ENCODE measurements at regions not wholly inside any gene's neighbourhood (a gene's known extent, or its start where the extent isn't known, plus 50 kb on each side); places are given as distances from the start of the nearest gene placed in this dataset.

DNA sequence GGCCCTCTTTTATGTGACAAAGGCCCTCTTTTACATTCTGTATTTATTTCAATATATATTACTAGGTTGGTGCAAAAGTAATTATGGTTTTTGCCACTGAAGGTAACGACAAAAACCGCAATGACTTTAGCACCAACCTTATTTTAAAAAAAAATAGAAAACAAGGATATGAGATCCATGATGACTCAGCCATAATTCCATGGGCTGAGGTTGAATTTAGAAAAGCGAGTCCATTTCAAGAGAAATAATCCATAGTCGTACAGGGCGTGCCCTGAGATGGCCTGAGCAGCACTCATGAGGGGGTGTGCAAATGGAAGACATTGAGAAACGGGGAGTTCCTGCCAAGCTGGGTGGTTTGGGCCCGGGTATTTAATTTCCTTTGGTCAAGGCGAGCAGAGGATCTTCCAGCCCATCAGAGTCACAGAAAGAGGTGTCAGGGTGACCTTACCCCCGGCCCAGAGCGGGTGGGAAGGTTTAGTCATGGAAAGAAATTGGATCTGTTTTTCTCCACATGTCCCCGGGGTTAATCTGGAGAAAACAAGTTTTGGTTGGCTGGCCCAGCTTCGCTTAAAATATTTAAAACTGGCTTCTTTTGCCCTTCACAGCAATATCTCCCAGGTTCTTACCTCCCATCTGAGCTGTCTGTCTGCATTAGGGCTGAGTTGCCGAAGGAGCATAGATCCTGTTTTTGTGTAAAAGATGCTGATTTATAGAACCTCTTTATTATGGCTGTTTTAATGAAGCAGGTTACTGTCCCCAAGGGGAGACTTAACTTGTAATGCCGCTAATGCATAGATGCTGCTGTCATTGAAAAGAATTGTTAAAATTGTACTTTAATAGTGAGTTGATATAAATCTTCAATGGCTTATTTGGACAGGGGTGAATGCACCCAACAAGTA lies 255.6 kb downstream of the PREX1 start:
- DNase-seq: no peak

DNA sequence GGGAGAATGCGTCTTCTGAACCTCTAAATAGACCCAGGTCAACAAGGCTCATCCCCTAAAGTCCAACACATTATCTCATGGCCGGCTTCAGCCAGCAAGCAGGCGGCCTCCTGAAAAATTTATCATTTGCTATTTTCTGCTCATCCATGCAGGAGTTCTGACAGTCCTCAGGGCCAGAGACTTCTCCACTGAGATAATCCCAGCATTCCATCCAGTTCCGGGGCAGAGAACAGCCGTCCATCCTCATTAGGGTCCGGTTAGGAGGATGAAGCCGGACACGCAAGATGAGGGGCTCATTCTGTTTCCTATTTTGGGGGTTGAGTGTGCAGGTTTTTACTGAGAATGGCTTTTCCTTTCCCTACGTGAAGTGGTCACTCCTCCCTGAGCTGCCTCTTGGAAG lies 258.1 kb downstream of the PREX1 start:
- DNase-seq: no peak

DNA sequence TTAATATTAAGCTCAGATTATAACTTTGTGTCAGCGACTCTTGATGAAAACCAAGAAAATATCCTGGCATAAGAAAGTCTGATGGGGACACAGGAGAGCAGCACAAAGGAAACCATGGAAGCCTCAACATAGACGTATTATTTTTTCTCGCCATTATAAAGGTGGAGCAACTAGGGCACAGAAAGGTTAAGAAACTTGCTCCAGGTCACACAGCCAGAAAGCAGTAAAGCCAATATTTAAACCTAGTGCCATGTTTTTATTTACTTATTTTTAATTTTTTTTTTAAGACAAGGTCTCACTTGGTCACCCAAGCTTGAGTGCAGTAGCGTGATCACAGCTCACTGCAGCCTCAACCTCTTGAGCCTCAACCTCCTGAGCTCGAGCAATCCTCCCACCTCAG lies 259.3 kb downstream of the PREX1 start:
- no peak for DNase-seq

- no peak for DNase-seq
Measured at GRCh38 chr20:48567145-48567544, 260.7 kb downstream of the PREX1 start.

DNA sequence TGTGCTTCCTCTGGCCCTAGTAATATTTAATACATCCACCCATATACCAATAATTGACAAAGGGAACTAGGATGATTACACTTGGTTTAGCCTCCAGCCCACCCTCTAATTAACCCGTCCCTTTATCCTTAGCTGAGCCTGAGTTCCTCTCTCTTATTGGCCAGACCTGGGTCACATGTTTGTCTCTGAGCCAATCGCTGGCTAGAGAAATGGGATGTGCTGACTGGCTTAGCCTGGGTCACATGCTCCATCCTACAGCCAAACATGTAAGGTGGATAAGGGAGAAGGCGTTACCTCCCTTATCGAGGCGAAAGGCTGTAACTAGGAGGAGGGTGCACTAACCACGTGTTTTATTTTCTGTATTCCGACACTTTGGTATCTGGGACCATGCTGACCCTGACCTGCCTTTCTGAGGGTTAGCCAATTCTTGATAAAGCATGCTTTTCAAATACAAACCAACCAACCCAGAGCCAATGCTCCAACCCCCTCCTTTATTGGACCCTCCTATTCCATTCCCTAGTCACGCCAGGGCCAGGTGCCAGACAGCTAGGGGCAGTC lies 262.7 kb downstream of the PREX1 start:
- DNase-seq: no peak

DNA sequence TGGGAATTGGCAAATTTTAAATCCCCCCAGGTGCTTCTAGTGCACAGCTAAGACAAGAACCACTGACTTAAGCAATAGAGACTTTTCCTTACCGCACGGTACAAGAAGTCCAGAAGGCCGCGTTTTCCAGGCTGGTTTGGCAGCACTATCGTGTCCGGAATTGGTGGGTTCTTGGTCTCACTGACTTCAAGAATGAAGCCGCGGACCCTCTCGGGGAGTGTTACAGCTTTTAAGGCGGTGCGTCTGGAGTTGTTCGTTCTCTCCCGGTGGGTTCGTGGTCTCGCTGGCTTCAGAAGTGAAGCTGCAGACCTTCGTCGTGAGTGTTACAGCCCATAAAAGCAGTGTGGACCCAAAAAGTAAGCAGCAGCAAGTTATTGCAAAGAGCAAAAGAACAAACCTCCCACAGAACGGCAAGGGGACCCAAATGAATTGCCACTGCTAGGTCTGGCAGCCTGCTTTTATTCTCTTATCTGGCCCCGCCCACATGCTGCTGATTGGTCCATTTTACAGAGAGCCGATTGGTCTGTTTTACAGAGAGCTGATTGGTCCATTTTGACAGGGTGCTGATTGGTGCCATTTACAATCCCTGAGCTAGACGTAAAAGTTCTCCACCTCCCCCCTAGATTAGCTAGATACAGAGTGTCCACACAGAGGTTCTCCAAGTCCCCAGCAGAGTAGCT lies 264.5 kb downstream of the PREX1 start:
- DNase-seq: no peak

GRCh38 chr20:48562586-48563116 lies 265.1 kb downstream of the PREX1 start:
- no peak for DNase-seq

DNA sequence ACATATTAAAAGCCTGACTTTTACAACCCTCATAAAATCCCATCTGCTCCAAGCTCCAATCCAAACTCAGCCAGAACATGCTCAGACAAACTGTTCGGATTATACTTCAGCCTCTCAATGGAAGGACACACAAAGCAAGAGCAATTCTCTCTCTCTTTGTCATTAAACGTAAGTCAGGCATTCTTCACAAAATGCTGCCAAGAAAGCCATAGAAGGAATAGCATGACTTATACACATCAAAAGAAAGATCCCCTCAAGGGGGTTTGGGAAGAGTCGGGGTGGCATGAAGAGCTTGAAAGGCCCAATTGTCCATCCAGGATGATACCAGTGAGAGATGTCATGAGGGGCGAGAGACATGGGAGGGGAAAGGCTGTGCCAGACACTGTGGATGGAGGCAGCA lies 268.9 kb downstream of the PREX1 start:
- no peak for DNase-seq

DNA sequence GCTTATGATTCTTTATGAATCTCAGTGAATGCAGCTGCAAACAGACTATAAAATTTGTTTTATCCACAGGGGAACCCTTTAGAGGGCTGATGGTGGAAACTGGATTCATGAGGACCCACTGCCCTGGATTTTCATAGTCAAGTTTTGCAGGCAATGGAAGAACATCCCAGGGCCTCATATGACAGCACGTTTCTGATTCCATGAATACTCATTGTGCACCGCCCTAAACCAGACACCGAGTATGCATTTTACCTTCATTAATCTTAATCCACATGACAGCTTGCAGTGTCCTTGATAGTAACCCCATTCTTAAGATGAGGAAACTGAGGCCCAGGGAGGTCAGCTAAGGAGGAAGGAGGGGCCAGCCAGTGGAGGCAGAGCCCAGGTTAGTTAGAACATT lies 270.4 kb downstream of the PREX1 start:
- no peak for DNase-seq

- DNase-seq: no peak
Measured at GRCh38 chr20:48556956-48557355, 270.8 kb downstream of the PREX1 start.

DNA sequence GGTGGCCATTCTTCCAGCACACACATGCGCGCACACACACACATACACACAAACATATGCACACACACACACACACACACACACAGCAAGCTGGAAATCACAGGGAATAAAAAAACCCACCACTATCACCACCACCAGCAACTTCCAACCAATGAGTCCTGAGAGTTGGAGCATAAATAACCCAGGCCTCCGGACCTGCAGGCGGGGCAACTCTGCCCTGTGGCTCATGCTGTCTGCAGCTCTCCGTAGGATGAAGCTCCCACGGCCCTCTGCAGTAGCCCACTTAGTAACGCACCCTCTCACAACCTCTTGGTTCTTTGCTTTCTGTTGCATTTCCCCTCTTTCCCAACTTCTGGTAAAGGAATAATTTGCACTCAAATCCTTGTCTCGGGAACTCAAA lies 275.2 kb downstream of the PREX1 start:
- no peak for DNase-seq

DNA sequence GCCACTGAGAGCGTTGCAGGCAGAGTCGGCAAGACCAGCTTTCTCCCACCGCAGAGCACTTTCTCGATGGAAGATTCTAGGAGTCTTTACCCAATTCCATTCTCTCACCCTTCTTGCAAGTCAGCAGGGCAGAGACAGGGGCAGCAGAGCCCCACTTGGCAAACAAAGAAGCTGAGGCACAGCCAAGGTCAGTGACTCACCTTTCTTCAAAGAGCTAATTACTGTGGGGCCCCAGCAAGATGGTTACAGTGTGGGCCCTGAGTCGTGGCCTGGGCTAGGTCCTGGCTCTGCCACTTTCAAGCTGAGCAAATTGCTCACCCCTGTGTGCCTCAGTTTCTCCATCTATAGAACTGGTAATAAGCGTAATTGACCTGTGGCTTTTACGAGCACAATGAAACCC lies 277.0 kb downstream of the PREX1 start:
- DNase-seq: no peak

- DNase-seq: no peak
Measured at GRCh38 chr20:48547664-48548063, 280.1 kb downstream of the PREX1 start.

- DNase-seq: no peak
Measured at GRCh38 chr20:48544402-48545339, 283.1 kb downstream of the PREX1 start.

- DNase-seq: no peak
Measured at GRCh38 chr20:48541581-48542071, 286.2 kb downstream of the PREX1 start.

DNA sequence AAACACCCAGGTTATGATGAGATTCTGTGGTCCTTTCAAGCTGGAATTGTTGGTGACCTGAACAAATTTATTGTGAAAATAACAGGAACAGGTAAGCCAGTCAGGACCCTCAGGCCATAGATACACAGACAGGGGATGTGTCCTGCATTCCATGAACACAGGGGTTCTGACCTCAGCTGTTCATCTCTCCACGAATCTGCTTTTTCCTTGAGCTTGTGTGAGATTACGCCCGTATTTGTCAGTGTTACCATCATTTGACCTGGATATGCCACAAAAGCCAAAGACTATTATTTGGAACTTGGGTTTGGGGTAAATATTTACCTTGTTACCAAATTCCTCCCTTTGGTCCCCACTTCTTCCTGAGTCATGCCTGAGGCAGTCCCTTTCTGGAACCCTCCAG lies 288.9 kb downstream of the PREX1 start:
- DNase-seq: no peak

DNA sequence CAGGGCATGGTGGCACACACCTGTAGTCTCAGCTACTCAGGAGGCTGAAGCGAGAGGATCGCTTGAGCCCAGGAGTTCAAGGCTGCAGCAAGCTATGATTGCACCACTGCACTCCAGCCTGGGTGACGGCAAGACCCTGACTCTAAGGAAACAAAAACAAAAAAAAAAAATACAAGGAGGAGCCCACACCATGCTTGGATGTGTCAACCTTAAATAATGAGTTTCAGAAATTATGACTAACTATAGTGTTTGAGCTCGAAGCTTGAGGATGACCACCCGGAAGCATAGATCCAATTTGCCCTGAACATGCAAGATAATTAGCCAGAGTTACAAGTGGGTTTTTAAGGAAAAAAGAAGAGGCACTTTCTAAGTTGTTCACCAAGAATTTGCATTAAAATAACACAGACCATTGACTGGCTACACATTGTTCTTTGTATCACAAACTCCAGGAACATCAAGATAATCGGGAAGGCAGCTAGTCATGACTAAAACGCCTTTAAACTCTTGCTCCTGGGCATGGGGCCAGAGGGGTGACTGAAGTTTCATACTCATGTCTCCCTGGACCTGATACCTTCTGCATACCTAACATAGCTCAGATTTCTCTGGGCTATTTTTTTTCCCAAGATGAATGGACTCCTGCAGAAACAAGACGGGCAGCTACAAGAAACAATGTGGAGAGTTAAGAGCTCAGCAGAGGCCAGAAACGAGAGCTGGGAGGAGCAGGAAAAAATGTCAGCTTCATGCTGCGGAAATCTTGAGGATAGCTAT lies 289.6 kb downstream of the PREX1 start:
- no peak for DNase-seq

DNA sequence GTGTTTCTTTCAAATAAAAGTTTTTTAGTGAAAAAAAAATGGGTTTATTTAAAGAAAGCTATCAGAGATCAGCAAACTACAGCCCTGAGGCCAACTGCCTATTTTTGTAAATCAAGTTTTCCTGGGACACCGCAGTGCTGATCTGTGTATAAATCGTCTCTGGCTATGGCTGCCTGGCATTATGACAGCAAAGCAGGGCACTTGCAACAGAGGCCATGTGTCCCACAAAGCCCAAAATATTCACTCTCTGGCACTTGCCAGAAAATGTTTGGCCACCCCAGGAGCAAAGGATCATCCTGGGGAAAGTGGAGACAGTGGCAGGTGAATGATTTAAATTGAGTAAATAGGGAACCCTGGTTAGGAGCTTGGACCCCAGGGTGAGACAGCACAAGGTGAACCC lies 291.6 kb downstream of the PREX1 start:
- DNase-seq: no peak

- DNase-seq: no peak
Measured at GRCh38 chr20:48535556-48535955, 292.2 kb downstream of the PREX1 start.

- no peak for DNase-seq
Measured at GRCh38 chr20:48532028-48532427, 295.8 kb downstream of the PREX1 start.

DNA sequence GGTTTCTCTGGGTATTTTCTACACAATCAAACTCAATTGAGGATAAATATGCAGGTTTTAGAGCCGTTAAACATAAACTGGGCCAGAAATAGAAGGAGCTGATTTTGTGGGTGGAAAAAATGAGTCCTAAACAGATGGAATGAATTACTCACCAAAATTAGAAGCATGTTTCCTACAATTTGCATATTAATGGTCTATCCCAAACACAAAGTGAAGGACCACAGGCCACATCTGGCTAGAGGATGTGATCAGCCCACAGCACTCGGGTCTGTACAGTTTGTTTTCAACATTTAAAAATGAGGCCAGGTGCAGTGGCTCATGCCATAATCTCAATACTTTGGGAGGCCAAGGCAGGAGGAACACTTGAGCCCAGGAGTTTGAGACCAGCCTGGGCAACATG lies 296.3 kb downstream of the PREX1 start:
- no peak for DNase-seq

- DNase-seq: no peak
Measured at GRCh38 chr20:48530957-48531356, 296.8 kb downstream of the PREX1 start.
